ENCODE measurements at regions not wholly inside any gene's neighbourhood (a gene's known extent, or its start where the extent isn't known, plus 50 kb on each side); places are given as distances from the start of the nearest gene placed in this dataset.
"Not testable (repeated sequence)": the region's sequence is repeated elsewhere in the genome, so short reads cannot be mapped to it uniquely, and the experiment has no call there.

- no peak for TF ChIP-seq CTCF (IDR thresholded peaks at IDR 0.05; ENCODE audit: extremely low read depth, insufficient read depth, missing control alignments)
- no peak for DNase-seq (ENCODE audit: low spot score)
- in situ Hi-C loops (cut with MboI; ENCODE audit: low pct_unique_long_range_greater_than_20kb, low sequenced_read_pairs, unreplicated experiment) = no loop called here
Observed at GRCh38 chr19:33866696-33867095, 70.0 kb downstream of the KCTD15 start.

GRCh38 chr19:33868076-33868735 is 71.5 kb downstream of the KCTD15 start:
- no peak for TF ChIP-seq CTCF (IDR thresholded peaks at IDR 0.05; ENCODE audit: extremely low read depth, insufficient read depth, missing control alignments)
- in situ Hi-C loops (cut with MboI; ENCODE audit: low pct_unique_long_range_greater_than_20kb, low sequenced_read_pairs, unreplicated experiment) = no loop called here
- no peak for DNase-seq (ENCODE audit: low spot score)

GRCh38 chr19:33868788-33869412 is 72.2 kb downstream of the KCTD15 start:
- no peak for DNase-seq (ENCODE audit: low spot score)
- TF ChIP-seq CTCF (IDR thresholded peaks at IDR 0.05; ENCODE audit: extremely low read depth, insufficient read depth, missing control alignments) = no peak
- in situ Hi-C loops (cut with MboI; ENCODE audit: low pct_unique_long_range_greater_than_20kb, low sequenced_read_pairs, unreplicated experiment) = no loop called here

- in situ Hi-C loops (cut with MboI; ENCODE audit: low pct_unique_long_range_greater_than_20kb, low sequenced_read_pairs, unreplicated experiment); DNase-seq (ENCODE audit: low spot score): not testable (repeated sequence)
Observed at GRCh38 chr19:33870298-33870932, 73.7 kb downstream of the KCTD15 start.

- no peak for TF ChIP-seq CTCF (IDR thresholded peaks at IDR 0.05; ENCODE audit: extremely low read depth, insufficient read depth, missing control alignments)
- in situ Hi-C loops (cut with MboI; ENCODE audit: low pct_unique_long_range_greater_than_20kb, low sequenced_read_pairs, unreplicated experiment) = no loop called here
- DNase-seq (ENCODE audit: low spot score) = no peak
Observed at GRCh38 chr19:33871605-33872004, 74.9 kb downstream of the KCTD15 start.

GRCh38 chr19:33872445-33873320 is 76.0 kb downstream of the KCTD15 start:
- in situ Hi-C loops (cut with MboI; ENCODE audit: low pct_unique_long_range_greater_than_20kb, low sequenced_read_pairs, unreplicated experiment) = no loop called here
- TF ChIP-seq CTCF (IDR thresholded peaks at IDR 0.05; ENCODE audit: extremely low read depth, insufficient read depth, missing control alignments) = no peak
- no peak for DNase-seq (ENCODE audit: low spot score)
